LNCaP clone FGC (cell line): ENCODE measurements at regions not wholly inside any gene's neighbourhood (a gene's known extent, or its start where the extent isn't known, plus 50 kb on each side); places are given as distances from the start of the nearest gene placed in this dataset.

ENCODE experiments used
- DNase-seq: peaks from one replicate; pipeline ENCODE4 v3.0.0-alpha.2; 2011; ENCODE audit warnings: low read depth
- H3K4me3 ChIP-seq: 2 replicates; pipeline ENCODE4 v1.5.1; 2011; ENCODE audit warnings: mild to moderate bottlenecking, low read depth, low read length, control low read depth
- TF ChIP-seq, protein P1 (sequence below): IDR thresholded peaks from 2 replicates; pipeline ENCODE4 v1.5.1; 2012; ENCODE audit warnings: mild to moderate bottlenecking; ENCODE audit not compliant: control insufficient read depth, insufficient read depth; ENCODE audit errors: extremely low read depth

DNA sequence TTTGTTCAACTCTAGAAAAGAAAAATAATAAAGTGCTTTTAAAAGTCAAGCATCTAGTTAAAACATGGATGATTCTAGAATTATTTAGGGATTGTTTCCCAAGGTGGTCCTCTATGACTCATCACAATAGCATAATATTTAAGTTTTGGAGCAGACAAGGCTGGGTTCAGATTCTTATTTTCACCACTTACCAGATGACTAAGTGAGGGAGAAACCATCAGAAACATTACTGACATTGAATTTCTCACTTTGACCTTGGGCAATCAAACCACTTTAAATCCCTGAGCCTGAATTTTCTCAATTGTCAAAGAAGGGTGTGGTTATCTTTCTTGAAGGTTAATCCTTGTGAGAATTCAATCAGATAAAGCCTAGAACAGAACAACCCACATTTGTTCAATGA is 102.5 kb upstream of the PTGFR start:
- no peak overlapping the region for H3K4me3 ChIP-seq
- DNase-seq = no peak
- TF ChIP-seq, protein P1, sequence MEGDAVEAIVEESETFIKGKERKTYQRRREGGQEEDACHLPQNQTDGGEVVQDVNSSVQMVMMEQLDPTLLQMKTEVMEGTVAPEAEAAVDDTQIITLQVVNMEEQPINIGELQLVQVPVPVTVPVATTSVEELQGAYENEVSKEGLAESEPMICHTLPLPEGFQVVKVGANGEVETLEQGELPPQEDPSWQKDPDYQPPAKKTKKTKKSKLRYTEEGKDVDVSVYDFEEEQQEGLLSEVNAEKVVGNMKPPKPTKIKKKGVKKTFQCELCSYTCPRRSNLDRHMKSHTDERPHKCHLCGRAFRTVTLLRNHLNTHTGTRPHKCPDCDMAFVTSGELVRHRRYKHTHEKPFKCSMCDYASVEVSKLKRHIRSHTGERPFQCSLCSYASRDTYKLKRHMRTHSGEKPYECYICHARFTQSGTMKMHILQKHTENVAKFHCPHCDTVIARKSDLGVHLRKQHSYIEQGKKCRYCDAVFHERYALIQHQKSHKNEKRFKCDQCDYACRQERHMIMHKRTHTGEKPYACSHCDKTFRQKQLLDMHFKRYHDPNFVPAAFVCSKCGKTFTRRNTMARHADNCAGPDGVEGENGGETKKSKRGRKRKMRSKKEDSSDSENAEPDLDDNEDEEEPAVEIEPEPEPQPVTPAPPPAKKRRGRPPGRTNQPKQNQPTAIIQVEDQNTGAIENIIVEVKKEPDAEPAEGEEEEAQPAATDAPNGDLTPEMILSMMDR = no peak

DNA sequence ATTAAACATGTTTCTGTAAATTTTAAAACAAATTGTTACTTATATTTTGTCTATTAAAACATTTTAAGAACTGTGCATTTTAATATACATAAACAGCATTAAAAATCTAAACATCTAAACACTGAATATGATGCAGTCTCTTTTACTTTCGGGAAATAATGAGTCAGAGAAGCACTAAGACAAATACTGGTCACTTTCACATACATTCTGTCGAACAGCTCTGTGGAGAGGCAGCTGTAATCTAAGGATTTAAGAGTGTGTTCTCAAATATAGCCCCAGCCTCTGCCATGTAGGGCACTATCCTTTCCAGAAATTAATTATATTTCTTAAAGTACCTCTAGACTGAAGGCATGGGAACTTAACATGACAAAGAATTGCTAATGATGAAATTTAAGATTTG is 89.6 kb upstream of the PTGFR start:
- TF ChIP-seq, protein P1 = no peak
- DNase-seq = no peak
- no peak overlapping the region for H3K4me3 ChIP-seq

DNA sequence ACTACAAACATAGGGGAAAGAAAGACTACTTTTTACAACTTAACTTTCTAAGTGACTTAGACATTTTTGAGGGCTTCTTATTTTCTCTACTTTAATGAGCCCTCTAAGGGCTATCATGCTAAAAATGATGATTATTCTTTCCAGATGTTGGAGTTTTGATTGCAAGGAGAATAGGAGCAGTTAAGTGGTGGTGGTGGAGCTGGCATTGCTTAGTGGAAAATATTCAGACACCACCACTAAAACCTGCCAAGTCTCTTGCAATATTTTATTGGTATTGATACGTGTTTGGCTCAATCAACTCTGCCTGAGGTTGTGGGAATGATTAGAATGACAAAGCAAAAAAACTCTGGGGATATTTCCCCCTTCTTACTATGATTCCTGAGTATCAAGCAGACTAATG is 82.6 kb upstream of the PTGFR start:
- DNase-seq = no peak
- TF ChIP-seq, protein P1 = no peak
- H3K4me3 ChIP-seq = no peak overlapping the region

DNA sequence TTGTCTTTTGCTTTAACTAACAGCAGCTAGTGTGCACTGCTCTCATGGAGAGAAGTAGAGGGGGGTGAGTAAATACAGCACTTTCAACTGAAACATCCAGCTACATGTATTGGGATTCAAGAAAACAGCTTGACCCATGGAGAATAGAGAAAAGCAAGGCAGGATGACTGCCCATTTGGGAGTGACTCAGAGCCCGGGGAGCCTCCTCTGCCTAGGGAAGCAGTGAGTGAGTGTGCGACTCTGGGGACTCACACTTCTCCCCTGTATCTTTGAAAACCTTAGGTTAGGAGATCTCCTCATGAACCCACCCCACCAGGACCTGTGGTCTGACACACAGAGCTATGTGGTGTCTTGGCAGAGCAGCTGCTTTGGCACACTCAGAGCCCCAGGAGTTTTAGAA is 82.0 kb upstream of the PTGFR start:
- no peak for DNase-seq
- no peak overlapping the region for H3K4me3 ChIP-seq
- TF ChIP-seq, protein P1 = no peak

DNA sequence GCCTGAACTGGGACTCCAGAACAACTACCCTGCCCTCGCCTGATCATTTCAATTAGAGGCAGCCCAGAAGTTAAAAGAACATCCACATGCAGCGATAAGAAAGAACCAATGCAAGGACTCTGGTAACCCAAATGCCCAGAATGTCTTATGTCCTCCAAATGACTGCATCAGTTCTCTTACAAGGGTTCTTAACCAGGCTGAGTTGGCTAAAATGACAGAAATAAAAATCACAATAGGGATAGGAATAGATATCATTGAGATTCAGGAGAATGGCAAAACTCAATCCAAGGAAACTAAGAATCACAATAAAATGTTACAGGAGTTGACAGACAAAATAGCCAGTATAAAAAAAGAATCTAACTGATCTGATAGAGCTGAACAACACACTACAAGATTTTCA is 80.1 kb upstream of the PTGFR start:
- DNase-seq = no peak
- TF ChIP-seq, protein P1 = no peak
- H3K4me3 ChIP-seq = no peak overlapping the region

DNA sequence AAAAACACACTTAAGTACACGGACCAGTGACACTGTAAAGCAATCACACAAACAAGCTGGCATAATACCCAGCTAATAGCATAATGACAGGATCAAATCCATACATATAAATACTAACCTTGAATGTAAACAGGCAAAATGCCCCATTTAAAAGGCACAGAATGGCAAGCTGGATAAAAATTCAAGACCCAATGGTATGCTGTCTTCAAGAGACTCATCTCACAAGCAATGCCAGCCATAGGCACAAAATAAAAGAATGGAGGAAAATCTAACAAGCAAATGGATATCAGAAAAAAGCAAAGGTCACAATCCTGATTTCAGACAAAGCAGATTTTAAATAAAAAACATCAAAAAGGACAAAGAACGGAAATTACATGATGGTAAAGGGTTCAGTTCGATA is 79.1 kb upstream of the PTGFR start:
- no peak overlapping the region for H3K4me3 ChIP-seq
- no peak for DNase-seq
- TF ChIP-seq, protein P1 = no peak

DNA sequence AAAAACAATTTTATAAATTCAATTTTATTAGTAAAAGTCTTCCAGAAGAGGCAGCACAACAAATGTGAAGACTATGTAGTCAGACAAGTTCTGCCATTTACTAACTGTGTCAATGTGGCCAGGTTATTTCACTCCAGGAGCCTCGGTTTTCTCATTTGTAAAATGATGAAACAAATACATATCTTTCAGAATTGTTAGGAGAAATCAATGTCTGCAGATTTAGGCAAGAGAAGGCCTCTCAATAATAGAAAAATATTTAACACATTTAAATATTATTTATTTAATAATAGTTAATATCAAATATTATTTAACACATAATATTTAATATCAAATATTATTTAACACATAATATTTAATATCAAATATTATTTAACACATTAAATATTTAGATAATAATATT is 75.6 kb upstream of the PTGFR start:
- TF ChIP-seq, protein P1 = no peak

More for the DNA sequence above, 75.6 kb upstream of the PTGFR start:
- no peak overlapping the region for H3K4me3 ChIP-seq
- DNase-seq = no peak
